ENCODE measurements at regions not wholly inside any gene's neighbourhood (a gene's known extent, or its start where the extent isn't known, plus 50 kb on each side); places are given as distances from the start of the nearest gene placed in this dataset.

GRCh38 chr7:86148501-86148900 lies 495.2 kb upstream of the GRM3 start:
- POLR2A ChIA-PET: no interaction called here
- H3K27me3 ChIP-seq (ENCODE audit: control insufficient read depth in 2 of 2, insufficient read depth in 2 of 2, low read length in 2 of 2): no peaks in the 10 kb centered on the region
- TF ChIP-seq USF2 (CRISPR knock-in tag; IDR thresholded peaks at IDR 0.05): no peak
- no peak for TF ChIP-seq ZFX (CRISPR knock-in tag; IDR thresholded peaks at IDR 0.05)
- no peak for TF ChIP-seq PHB2 (IDR thresholded peaks at IDR 0.05; ENCODE audit: low read depth)
- TF ChIP-seq ZNF184 (CRISPR knock-in tag; IDR thresholded peaks at IDR 0.05): no peak
- TF ChIP-seq PRDM10 (IDR thresholded peaks at IDR 0.05; ENCODE audit: partially characterized antibody): no peak
- TF ChIP-seq DMBX1 (CRISPR knock-in tag; IDR thresholded peaks at IDR 0.05; ENCODE audit: borderline replicate concordance): no peak
- no peak for TF ChIP-seq NFE2 (IDR thresholded peaks at IDR 0.05; ENCODE audit: low read depth)

More at GRCh38 chr7:86148501-86148900, 495.2 kb upstream of the GRM3 start:
- Histone ChIP-seq H3K4me3 (no peak overlapping the region), H3K27ac (ENCODE audit: extremely low read depth, low read depth, low read length) (no peak overlapping the region), H3K36me3 (ENCODE audit: control insufficient read depth, insufficient read depth, low read length) (no peaks in the 10 kb centered on the region), H3K9me3 (replicated peaks; ENCODE audit: control insufficient read depth, insufficient read depth, low read depth, low read length) (no peaks in the 10 kb centered on the region), H3K9ac (ENCODE audit: insufficient read depth in 1 of 2, low read depth in 2 of 2, low read length in 2 of 2) (no peak overlapping the region), H4K20me1 (replicated peaks; ENCODE audit: control insufficient read depth, insufficient read depth, low read length) (no peaks in the 10 kb centered on the region), H3K4me2 (ENCODE audit: insufficient read depth, low read length) (no peak overlapping the region), H2AFZ (ENCODE audit: low read depth, low read length) (no peak overlapping the region), H3K79me2 (ENCODE audit: control insufficient read depth, insufficient read depth, low read length) (no peaks in the 10 kb centered on the region), H3K9me1 (ENCODE audit: control insufficient read depth, insufficient read depth, low read length) (no peaks in the 10 kb centered on the region), H3K4me1 (replicated peaks in 1 of 2; ENCODE audit: control insufficient read depth in 2 of 2, insufficient read depth in 2 of 2, low read length in 2 of 2) (no peaks in the 10 kb centered on the region)
- CTCF ChIA-PET (ENCODE audit: low intra/inter-chr PET ratio): no interaction called here
- ATAC-seq: no peak
- DNase-seq (ENCODE audit: extremely low read depth in 1 of 4, low spot score in 3 of 4): no peak
- in situ Hi-C loops (cut with MboI): no loop called here
- FAIRE-seq: no peak
- intact Hi-C loops (cut with micrococcal nuclease): no loop called here
- BruUV-seq (replicated peaks): no TSS peak
- WGBS (ENCODE audit: insufficient coverage, low coverage, missing lambda C conversion rate): 0% methylated on average over 2 of the region's 2 CpGs

Measured in K562 (cell line).